Uterus (tissue), 2 donors: ENCODE measurements at regions not wholly inside any gene's neighbourhood (a gene's known extent, or its start where the extent isn't known, plus 50 kb on each side); places are given as distances from the start of the nearest gene placed in this dataset.
"Not testable (repeated sequence)": the region's sequence is repeated elsewhere in the genome, so short reads cannot be mapped to it uniquely, and the experiment has no call there.

Source experiments
- POLR2A ChIP-seq, 2 donors: fragments of 450-650 bp; IDR thresholded peaks; one replicate each; pipeline ENCODE4 v1.6.1; 2016; ENCODE audit warnings: antibody characterized with exemption in 2 of 2, mild to moderate bottlenecking in 1 of 2, moderate library complexity in 1 of 2
- TF ChIP-seq, protein P1 (sequence below), 4 experiments: fragments of 200-600 bp in 2 of 4; fragments of 450-650 bp in 2 of 4; sonication (generic) in 2 of 4; IDR thresholded peaks; one replicate each; pipeline ENCODE4 v1.5.1; 2016 to 2019; ENCODE audit warnings: antibody characterized with exemption in 4 of 4, mild to moderate bottlenecking in 2 of 4, moderate library complexity in 1 of 4

DNA sequence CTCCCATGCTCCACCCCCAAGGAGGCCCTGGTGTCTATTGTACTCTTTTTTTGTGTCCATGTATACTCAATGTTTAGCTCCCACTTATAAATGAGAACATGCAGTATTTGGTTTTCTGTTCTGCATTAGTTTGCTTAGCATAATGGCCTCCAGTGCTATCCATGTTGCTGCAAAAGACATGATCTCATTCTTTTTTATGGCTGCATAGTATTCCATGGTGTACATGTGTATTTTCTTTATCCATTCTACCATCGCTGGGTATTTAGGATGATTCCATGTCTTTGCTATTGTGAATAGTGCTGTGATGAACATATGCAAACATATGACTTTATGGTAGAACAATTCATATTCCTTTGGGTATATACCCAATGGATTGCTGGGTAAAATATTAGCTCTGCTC, 138.1 kb upstream of the STK26 start:
- TF ChIP-seq, protein P1, sequence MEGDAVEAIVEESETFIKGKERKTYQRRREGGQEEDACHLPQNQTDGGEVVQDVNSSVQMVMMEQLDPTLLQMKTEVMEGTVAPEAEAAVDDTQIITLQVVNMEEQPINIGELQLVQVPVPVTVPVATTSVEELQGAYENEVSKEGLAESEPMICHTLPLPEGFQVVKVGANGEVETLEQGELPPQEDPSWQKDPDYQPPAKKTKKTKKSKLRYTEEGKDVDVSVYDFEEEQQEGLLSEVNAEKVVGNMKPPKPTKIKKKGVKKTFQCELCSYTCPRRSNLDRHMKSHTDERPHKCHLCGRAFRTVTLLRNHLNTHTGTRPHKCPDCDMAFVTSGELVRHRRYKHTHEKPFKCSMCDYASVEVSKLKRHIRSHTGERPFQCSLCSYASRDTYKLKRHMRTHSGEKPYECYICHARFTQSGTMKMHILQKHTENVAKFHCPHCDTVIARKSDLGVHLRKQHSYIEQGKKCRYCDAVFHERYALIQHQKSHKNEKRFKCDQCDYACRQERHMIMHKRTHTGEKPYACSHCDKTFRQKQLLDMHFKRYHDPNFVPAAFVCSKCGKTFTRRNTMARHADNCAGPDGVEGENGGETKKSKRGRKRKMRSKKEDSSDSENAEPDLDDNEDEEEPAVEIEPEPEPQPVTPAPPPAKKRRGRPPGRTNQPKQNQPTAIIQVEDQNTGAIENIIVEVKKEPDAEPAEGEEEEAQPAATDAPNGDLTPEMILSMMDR (IDR thresholded peaks at IDR 0.05): not testable (repeated sequence)
- not testable (repeated sequence) for TF ChIP-seq POLR2A (IDR thresholded peaks at IDR 0.05)
